ENCODE measurements at regions not wholly inside any gene's neighbourhood (a gene's known extent, or its start where the extent isn't known, plus 50 kb on each side); places are given as distances from the start of the nearest gene placed in this dataset.

DNA sequence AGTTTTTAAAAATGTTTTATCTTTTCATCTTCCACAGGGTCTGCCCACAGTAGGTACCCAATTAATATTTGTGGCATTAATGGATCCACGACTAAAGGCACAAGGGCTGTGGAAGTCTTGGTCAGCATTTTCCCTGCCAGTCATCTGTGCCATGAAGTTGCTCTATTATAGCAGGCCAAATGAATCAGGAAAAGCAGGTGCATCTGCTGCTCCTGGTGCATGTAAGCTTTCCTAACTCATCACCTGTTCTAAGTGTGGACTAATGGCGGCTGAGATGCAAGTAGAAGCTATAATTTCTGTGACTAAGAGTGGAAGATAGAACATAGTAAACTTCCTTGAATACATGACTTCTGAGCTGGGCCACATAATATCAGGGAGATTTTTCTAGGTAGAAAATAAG lies 182.5 kb upstream of the TENM4 start:
- Histone ChIP-seq H3K14ac (ENCODE audit: insufficient read length) (no peak overlapping the region), H2BK20ac (ENCODE audit: low read length) (no peak overlapping the region), H2BK15ac (ENCODE audit: low read length) (no peak overlapping the region; the same call in 1 of the 2 replicates), H4K8ac (ENCODE audit: extremely low read depth, insufficient read depth, low read length) (no peak overlapping the region), H2BK12ac (ENCODE audit: low read depth, low read length) (no peak overlapping the region), H3K36me3 (ENCODE audit: control insufficient read depth in 2 of 4, insufficient read depth in 4 of 4, low read length in 3 of 4) (no peaks in the 10 kb centered on the region), H2BK5ac (ENCODE audit: low read depth, low read length) (no peak overlapping the region), H2AFZ (ENCODE audit: low read length) (no peak overlapping the region), H3K23ac (ENCODE audit: insufficient read length) (no peak overlapping the region), H3K4ac (replicated peaks; ENCODE audit: insufficient read length, low read depth, low read length) (no peak overlapping the region), H3K9me3 (ENCODE audit: insufficient read depth in 2 of 2, low read depth in 1 of 2, low read length in 1 of 2) (no peaks in the 10 kb centered on the region), H2AK5ac (ENCODE audit: low read depth, low read length) (no peak overlapping the region), H2BK120ac (replicated peaks; ENCODE audit: low read depth, low read length) (no peak overlapping the region), H3K9ac (replicated peaks in 1 of 4; ENCODE audit: extremely low read depth in 1 of 4, low read depth in 3 of 4, low read length in 3 of 4) (no peak overlapping the region), H4K5ac (ENCODE audit: insufficient read length, low read depth, low read length) (no peak overlapping the region), H3K4me3 (ENCODE audit: extremely low read depth in 1 of 4, insufficient read depth in 2 of 4, low read depth in 3 of 4, low read length in 4 of 4) (no peak overlapping the region), H3K79me1 (ENCODE audit: low read depth, low read length) (no peaks in the 10 kb centered on the region), H3K4me2 (ENCODE audit: insufficient read depth in 1 of 2, low read depth in 2 of 2, low read length in 2 of 2) (no peak overlapping the region), H3K4me1 (replicated peaks in 1 of 4; ENCODE audit: control insufficient read depth in 3 of 4, insufficient read depth in 4 of 4, low read length in 3 of 4) (no peaks in the 10 kb centered on the region), H3K23me2 (ENCODE audit: low read depth, low read length) (no peaks in the 10 kb centered on the region), H3K18ac (ENCODE audit: extremely low read depth, low read length) (no peak overlapping the region), H3K27me3 (replicated peaks in 1 of 4; ENCODE audit: control insufficient read depth in 3 of 4, extremely low read depth in 1 of 4, insufficient read depth in 3 of 4, low read length in 3 of 4) (no peaks in the 10 kb centered on the region; a peak in 1 of 7 replicates), H4K20me1 (replicated peaks in 1 of 2; ENCODE audit: control insufficient read depth in 1 of 2, insufficient read depth in 2 of 2, low read length in 2 of 2) (no peaks in the 10 kb centered on the region), H3K56ac (replicated peaks; ENCODE audit: insufficient read length, low read depth, low read length) (no peak overlapping the region), H3K27ac (ENCODE audit: low read depth, low read length) (no peak overlapping the region), H3K79me2 (ENCODE audit: control insufficient read depth in 1 of 2, insufficient read depth in 2 of 2, low read length in 2 of 2) (no peaks in the 10 kb centered on the region), H4K91ac (replicated peaks; ENCODE audit: insufficient read length, low read length) (no peak overlapping the region)
- ChIA-PET POLR2A (ENCODE audit: partially characterized antibody) (no interaction called here), CTCF (ENCODE audit: partially characterized antibody) (interaction anchor here (1.4 kb wide), 1 partner anchor 130 kb away, joined by 4 read pairs; no protein-coding TSS in a partner anchor)
- FAIRE-seq (no peak), DNase-seq (ENCODE audit: low read depth in 1 of 2, low spot score in 2 of 2) (no peak)
- WGBS, 2 experiments (ENCODE audit: extremely low coverage in 1 of 2, insufficient coverage in 1 of 2, insufficient read length in 1 of 2, insufficient replicate concordance in 2 of 2, low coverage in 1 of 2, low lambda C conversion rate in 2 of 2, missing lambda C conversion rate in 1 of 2), result 77% methylated on average over 2 of the region's 2 CpGs; no CpG with 5 or more reads in 1 of the 2 experiments
- no peak for TF ChIP-seq E2F6 (IDR thresholded peaks at IDR 0.05)
- TF ChIP-seq CREB1 (IDR thresholded peaks at IDR 0.05), result no peak
- TF ChIP-seq KDM1A (IDR thresholded peaks at IDR 0.05; ENCODE audit: borderline replicate concordance, low read length), result no peak
- no peak for TF ChIP-seq SRF (IDR thresholded peaks at IDR 0.05; ENCODE audit: low read depth, low read length)
- TF ChIP-seq GTF2F1 (IDR thresholded peaks at IDR 0.05; ENCODE audit: borderline replicate concordance, low read depth, low read length), result no peak
- TF ChIP-seq CBX5 (IDR thresholded peaks at IDR 0.05; ENCODE audit: low read depth, low read length), result no peak
- TF ChIP-seq CHD2 (IDR thresholded peaks at IDR 0.05; ENCODE audit: low read length), result no peak
- TF ChIP-seq ASH2L (IDR thresholded peaks at IDR 0.05; ENCODE audit: low read length), result no peak
- no peak for TF ChIP-seq CBX8 (IDR thresholded peaks at IDR 0.05; ENCODE audit: borderline replicate concordance, low read depth, low read length)
- no peak for TF ChIP-seq CTBP2 (IDR thresholded peaks at IDR 0.05; ENCODE audit: borderline replicate concordance, insufficient read depth, insufficient read length, low read length)
- no peak for TF ChIP-seq RAD21 (IDR thresholded peaks at IDR 0.05 in 1 of 2, conservative IDR thresholded peaks at IDR 0.05 in 1 of 2; ENCODE audit: low read depth in 2 of 2, low read length in 2 of 2)
- no peak for TF ChIP-seq MAFK (IDR thresholded peaks at IDR 0.05; ENCODE audit: low read depth, low read length)
- TF ChIP-seq EP300 (IDR thresholded peaks at IDR 0.05; ENCODE audit: borderline replicate concordance in 1 of 2, low read depth in 2 of 2, low read length in 2 of 2), result no peak
- TF ChIP-seq PHF8 (conservative IDR thresholded peaks at IDR 0.05; ENCODE audit: low read depth, low read length), result no peak

Data from H1 (cell line).